Sciatic nerve (tissue), 2 donors: ENCODE measurements at regions not wholly inside any gene's neighbourhood (a gene's known extent, or its start where the extent isn't known, plus 50 kb on each side); places are given as distances from the start of the nearest gene placed in this dataset.

Experiments used
- ATAC-seq: fragments of 200-7000 bp; cut with Tn5 transposase; one replicate; pipeline ENCODE4 v1.9.1; 2020; ENCODE audit warnings: mild to moderate bottlenecking, moderate library complexity
- DNase-seq: peaks from one replicate; pipeline ENCODE4 v3.0.0-alpha.2; 2020; ENCODE audit warnings: low spot score
- intact Hi-C: fragments of 100-400 bp; cut with DNase I; formaldehyde crosslinking; loops from one replicate; pipeline ENCODE4 v1.14.2; 2022
- donor health status: DM: no; HTN: no; CAD: no.
- donor health status: DM: no; HTN: no; CAD: no.

DNA sequence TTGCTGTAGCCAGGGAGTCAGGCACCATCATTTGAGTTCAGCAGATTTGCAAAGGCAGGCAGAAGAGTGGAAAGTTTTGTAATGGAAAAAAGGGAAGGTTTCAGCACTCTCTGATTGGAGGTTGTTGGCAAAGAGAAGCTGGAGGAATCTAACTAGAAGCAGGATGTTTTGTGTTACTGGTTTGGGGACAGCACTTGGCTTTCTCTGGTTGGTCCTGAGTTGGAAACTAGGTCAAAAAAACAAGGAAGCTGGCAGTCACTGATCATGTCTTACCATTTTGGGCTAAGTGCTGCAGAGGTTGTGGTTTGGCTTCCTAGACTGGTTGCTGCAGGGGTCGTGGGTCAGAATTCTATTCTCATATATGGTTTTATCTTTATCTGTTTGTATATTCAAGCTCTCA is 189.8 kb downstream of the DRD1 start:
- intact Hi-C loops = no loop called here
- DNase-seq (no peak), ATAC-seq (peak; percentile 87)

DNA sequence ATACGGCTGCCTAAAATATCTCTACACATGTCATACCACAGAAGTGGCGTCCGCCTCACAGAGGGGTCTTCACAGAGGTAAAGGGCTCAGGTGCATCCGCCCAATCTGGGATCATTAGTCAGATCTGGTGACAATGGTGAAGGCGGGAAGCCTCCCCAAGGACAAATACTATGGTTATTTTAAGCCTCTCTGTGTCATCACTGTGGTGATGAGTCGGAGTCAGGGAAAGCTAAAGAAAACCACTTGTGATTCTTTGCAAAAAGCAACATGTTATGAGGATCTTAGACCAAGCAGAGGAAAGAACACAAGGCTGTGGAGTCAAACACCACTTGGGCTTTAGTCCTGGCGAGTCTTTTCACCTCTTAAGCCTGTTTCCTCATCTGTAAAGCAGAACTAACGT is 190.4 kb downstream of the DRD1 start:
- DNase-seq = no peak
- intact Hi-C loops = no loop called here
- ATAC-seq = no peak

GRCh38 chr5:175252234-175252805 is 191.7 kb downstream of the DRD1 start:
- intact Hi-C loops = no loop called here
- DNase-seq (no peak), ATAC-seq (no peak)

DNA sequence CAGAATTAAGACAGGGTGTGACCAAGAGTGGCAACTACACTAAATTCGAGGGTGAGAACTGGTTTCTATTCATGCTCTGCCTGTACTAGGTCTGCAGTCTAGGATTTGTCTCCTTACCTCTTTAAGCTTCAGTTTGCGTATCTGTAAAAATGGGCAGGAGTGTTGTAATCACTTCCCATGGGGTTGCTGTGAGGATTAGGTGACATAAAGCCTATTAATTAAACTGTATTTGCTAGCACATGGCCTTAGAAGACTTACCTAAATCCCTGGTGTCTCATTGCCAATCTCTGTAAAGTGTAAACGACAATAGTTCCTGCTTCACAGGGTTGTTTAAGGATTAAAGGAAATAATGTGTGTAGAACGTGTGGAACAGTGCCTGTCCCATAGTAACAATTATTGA is 193.6 kb downstream of the DRD1 start:
- ATAC-seq (no peak), DNase-seq (no peak)
- intact Hi-C loops = no loop called here

- intact Hi-C loops = no loop called here
- no peak for ATAC-seq
These were observed 195.5 kb downstream of the DRD1 start for GRCh38 chr5:175248416-175248905.

GRCh38 chr5:175246889-175247520 is 197.0 kb downstream of the DRD1 start:
- ATAC-seq (no peak), DNase-seq (no peak)
- intact Hi-C loops = no loop called here

More at GRCh38 chr5:175248416-175248905, 195.5 kb downstream of the DRD1 start:
- no peak for DNase-seq

DNA sequence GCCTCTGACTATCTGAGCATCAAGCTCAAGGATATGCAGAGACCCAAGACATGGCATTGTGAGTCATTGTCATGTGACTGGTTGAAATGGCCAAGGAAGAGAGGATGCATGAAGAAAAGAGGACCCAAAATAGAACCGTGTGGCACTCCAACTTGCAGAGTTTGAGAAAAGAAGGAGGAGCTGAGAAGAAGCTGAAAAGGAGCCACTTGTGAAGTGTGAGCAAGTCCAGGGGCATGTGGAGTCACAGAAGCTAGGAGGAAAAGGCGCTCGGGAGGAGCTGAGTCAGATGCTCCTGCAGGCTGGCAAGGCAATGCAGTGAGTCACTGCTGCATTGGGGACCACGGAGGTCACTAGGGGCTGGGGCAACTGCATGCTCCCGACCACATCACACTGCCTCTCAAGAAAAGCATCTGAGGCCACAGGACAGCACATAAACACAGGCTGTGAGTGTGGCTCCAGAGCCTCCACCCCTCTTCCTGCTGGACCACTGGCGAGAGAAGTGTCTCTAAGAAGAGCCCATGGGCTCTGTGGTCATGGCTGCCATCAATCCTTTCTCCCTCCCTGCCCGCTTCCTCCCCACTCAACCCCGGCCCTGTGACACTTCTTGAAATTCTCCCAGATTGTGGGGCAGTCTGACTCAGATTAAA is 197.6 kb downstream of the DRD1 start:
- DNase-seq (no peak), ATAC-seq (peak; percentile 15)
- intact Hi-C loops = no loop called here

DNA sequence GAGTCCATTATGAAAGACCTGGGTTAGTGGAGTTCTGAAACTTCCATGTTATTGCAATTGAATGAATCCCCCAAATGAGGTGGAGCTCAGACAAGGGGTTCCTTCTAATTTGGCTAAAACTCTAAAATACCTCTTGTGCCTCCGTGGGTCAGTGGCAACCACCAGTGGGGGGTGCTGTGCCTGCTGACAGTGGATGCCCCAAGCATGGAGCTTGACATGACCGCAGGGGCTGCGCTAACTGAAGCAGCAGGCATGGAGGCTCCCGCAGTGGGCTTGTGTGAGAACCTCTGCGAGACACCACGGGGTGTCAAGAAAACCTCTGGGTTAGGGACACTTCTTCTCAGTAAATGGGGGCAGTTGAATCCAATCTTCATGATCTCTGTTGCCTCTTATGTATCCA is 200.5 kb downstream of the DRD1 start:
- ATAC-seq = no peak
- DNase-seq = no peak
- intact Hi-C loops = no loop called here

DNA sequence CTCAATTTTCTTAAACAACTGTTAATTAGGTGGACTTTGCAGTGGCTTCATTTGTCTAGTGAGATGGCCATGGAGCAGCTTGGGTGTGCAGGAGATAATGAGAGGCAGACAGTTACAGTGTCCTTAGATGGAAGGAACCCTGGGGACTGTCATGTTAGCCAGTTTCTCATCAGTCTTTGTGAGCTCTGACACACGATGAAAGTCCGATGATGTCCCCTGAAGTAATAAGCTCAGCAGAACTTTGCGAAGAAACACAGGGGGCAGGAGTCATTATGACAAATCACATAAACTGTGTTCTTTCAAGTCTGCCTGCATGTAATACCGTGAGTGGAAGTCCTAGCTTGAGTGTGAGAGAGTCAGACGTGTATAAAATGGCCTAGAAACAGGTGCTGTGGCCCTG is 201.8 kb downstream of the DRD1 start:
- intact Hi-C loops = no loop called here
- ATAC-seq (no peak), DNase-seq (no peak)

DNA sequence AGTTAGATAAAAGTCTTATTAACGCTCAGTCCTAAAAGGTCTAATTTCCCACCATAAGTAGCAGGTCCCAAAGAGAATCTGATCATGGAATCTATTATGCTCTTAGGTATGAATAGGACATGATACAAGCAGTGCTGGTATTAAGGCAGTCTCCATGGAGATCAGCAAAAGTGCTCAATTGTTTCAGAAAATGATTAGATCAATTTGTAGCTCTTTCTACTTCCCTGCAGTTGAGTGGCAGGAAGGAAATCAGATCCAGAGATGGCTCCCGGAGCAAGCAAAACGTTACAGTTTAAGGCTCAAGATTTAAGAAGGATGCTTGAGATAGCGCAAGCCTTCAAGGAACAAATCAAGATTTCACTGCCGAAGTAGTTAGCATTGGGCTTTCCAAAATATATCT is 205.7 kb downstream of the DRD1 start:
- ATAC-seq = no peak
- no peak for DNase-seq
- intact Hi-C loops = no loop called here

- DNase-seq = no peak
These were observed 207.8 kb downstream of the DRD1 start for GRCh38 chr5:175236176-175236575.

GRCh38 chr5:175235251-175235960 is 208.6 kb downstream of the DRD1 start:
- intact Hi-C loops = no loop called here
- no peak for ATAC-seq

More at GRCh38 chr5:175236176-175236575, 207.8 kb downstream of the DRD1 start:
- intact Hi-C loops = no loop called here
- ATAC-seq = no peak

DNA sequence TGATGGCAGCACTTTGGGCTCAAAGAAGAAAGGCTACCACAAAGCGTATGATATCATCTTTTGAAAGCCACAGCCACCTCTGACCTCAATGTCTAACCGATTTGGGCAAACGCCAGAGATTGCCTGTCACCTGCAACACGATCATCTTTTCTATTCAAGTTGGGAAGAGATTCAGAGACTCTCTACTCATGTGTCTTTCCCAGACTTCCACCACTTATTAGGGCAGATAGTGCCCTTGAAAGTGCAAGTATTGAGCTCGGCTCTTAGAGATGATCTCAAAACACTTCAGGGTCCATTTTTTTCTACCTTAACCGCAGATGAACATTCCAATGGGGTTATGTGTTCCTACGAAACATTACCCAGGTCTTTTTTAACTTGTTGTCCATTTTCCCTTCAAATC is 213.7 kb downstream of the DRD1 start:
- intact Hi-C loops = no loop called here
- no peak for DNase-seq
- no peak for ATAC-seq

More at GRCh38 chr5:175235251-175235960, 208.6 kb downstream of the DRD1 start:
- no peak for DNase-seq

GRCh38 chr5:175226506-175226905 is 217.5 kb downstream of the DRD1 start:
- ATAC-seq (no peak), DNase-seq (no peak)
- intact Hi-C loops = no loop called here

- intact Hi-C loops = no loop called here
- DNase-seq (no peak), ATAC-seq (no peak)
These were observed 220.7 kb downstream of the DRD1 start for GRCh38 chr5:175223291-175223690.

- intact Hi-C loops = no loop called here
- ATAC-seq = no peak
These were observed 221.4 kb downstream of the DRD1 start for GRCh38 chr5:175222621-175223020.

DNA sequence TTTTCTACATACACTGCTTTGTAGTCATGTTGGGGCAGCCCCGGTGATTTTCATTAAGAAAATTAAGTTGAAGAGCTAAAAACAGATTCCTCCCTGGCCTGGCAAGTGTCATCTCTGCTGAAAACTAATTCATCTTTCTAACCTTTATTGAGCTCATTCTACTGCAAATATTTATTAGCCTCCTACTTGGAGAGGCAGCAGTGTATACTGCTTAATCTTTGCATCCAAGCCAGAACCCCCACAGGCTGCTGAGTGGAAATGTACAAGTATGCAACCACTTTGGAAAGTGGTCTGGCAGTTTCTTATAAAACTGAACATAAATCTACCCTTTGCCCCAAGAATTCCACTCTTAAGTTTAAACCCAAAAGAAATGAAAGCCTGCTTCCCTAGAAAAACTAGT is 223.4 kb downstream of the DRD1 start:
- intact Hi-C loops = no loop called here
- DNase-seq = no peak
- no peak for ATAC-seq

More at GRCh38 chr5:175222621-175223020, 221.4 kb downstream of the DRD1 start:
- DNase-seq = no peak

GRCh38 chr5:175219366-175219765 is 224.6 kb downstream of the DRD1 start:
- DNase-seq = no peak
- intact Hi-C loops = no loop called here

DNA sequence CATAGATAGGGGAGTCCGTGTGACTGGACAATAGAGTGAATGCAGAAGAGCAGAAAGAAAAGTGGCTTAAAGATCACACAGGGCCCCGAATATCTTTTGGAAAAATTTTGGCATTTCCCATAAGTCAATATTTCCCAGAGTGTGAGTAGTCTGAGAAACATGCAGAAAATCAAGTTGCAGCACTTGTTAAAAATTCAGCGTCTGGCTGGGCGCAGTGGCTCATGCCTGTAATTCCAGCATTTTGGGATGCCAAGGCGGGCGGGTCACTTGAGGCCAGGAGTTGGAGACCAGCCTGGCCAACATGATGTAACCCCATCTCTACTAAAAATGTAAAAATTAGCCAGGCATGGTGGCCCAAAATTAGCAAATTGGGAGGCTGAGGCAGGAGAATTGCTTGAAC is 227.0 kb downstream of the DRD1 start:
- intact Hi-C loops = no loop called here
- DNase-seq (no peak), ATAC-seq (no peak)

More at GRCh38 chr5:175219366-175219765, 224.6 kb downstream of the DRD1 start:
- ATAC-seq = no peak

GRCh38 chr5:175215906-175216305 is 228.1 kb downstream of the DRD1 start:
- ATAC-seq (no peak), DNase-seq (no peak)
- intact Hi-C loops = no loop called here
